ENCODE measurements at regions not wholly inside any gene's neighbourhood (a gene's known extent, or its start where the extent isn't known, plus 50 kb on each side); places are given as distances from the start of the nearest gene placed in this dataset.

DNA sequence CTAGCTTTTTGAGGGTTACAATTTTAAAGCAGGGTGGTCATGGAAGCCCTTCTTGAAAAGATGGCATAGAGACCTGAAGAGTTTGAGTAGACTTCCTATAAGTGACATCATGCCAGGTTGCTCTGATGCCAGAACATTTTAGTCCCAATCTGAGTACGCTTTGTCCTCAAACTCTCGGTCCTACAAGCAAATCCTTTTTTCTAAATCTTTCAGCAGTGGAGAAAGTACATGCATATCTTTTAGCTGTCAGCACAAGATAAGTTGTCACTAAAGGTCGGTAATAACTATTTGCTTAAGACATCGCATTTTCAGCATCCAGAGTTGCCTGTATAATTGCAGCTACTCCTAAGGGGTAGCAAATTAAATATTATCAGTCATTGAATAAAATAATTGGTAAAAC is 140.4 kb downstream of the ATP6V1G3 start (continued):
- TF ChIP-seq ZC3H11A (IDR thresholded peaks at IDR 0.05; ENCODE audit: low read depth, low read length) (no peak), NR2C1 (IDR thresholded peaks at IDR 0.05) (no peak), NR2C1 (tag; IDR thresholded peaks at IDR 0.05) (no peak)
- TF ChIP-seq, protein P1, sequence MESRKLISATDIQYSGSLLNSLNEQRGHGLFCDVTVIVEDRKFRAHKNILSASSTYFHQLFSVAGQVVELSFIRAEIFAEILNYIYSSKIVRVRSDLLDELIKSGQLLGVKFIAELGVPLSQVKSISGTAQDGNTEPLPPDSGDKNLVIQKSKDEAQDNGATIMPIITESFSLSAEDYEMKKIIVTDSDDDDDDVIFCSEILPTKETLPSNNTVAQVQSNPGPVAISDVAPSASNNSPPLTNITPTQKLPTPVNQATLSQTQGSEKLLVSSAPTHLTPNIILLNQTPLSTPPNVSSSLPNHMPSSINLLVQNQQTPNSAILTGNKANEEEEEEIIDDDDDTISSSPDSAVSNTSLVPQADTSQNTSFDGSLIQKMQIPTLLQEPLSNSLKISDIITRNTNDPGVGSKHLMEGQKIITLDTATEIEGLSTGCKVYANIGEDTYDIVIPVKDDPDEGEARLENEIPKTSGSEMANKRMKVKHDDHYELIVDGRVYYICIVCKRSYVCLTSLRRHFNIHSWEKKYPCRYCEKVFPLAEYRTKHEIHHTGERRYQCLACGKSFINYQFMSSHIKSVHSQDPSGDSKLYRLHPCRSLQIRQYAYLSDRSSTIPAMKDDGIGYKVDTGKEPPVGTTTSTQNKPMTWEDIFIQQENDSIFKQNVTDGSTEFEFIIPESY (CRISPR knock-in tag; IDR thresholded peaks at IDR 0.05) = no peak

DNA sequence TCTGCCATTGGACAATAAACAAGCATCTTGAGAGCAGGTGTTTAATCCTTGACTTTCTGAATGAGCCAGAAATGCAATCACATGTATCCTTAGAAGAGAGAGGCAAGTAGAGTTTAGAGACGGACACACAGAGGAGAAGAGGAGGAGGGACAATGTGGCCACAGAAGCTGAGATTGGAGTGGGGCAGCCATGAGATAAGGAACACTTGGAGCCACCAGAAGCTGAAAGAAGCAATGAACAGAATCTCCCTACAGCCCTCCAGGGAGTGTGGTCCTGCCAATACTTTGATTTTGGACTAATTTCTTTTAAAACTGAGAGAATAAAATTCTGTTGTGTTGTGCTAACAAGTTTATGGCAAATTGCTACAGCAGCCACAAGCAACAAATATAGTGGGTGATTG is 141.0 kb downstream of the ATP6V1G3 start:
- no peak for ATAC-seq

More for the DNA sequence above, 141.0 kb downstream of the ATP6V1G3 start:
- Histone ChIP-seq H3K36me3 (ENCODE audit: control insufficient read depth, insufficient read depth, low read length) (no peaks in the 10 kb centered on the region), H3K9me3 (replicated peaks; ENCODE audit: control insufficient read depth, insufficient read depth, low read depth, low read length) (no peaks in the 10 kb centered on the region), H2AFZ (ENCODE audit: low read depth, low read length) (no peak overlapping the region), H3K9me1 (ENCODE audit: control insufficient read depth, insufficient read depth, low read length) (no peaks in the 10 kb centered on the region), H3K4me3 (no peak overlapping the region), H3K4me2 (ENCODE audit: insufficient read depth, low read length) (no peak overlapping the region), H3K9ac (ENCODE audit: insufficient read depth in 1 of 2, low read depth in 2 of 2, low read length in 2 of 2) (no peak overlapping the region), H3K27ac (ENCODE audit: extremely low read depth, low read depth, low read length) (no peak overlapping the region), H3K4me1 (replicated peaks in 1 of 2; ENCODE audit: control insufficient read depth in 2 of 2, insufficient read depth in 2 of 2, low read length in 2 of 2) (no peaks in the 10 kb centered on the region), H3K27me3 (ENCODE audit: control insufficient read depth in 2 of 2, insufficient read depth in 2 of 2, low read length in 2 of 2) (no peaks in the 10 kb centered on the region), H3K79me2 (ENCODE audit: control insufficient read depth, insufficient read depth, low read length) (no peaks in the 10 kb centered on the region), H4K20me1 (replicated peaks; ENCODE audit: control insufficient read depth, insufficient read depth, low read length) (no peaks in the 10 kb centered on the region)
- DNase-seq (ENCODE audit: extremely low read depth in 1 of 4, low spot score in 3 of 4) = no peak
- in situ Hi-C loops (cut with MboI) = no loop called here
- intact Hi-C loops (cut with micrococcal nuclease) = no loop called here
- 10% methylated on average over 1 of the region's 1 CpG for WGBS (ENCODE audit: insufficient coverage, low coverage, missing lambda C conversion rate)
- BruUV-seq (replicated peaks) = no TSS peak
- CTCF ChIA-PET (ENCODE audit: low intra/inter-chr PET ratio) = no interaction called here
- POLR2A ChIA-PET = no interaction called here
- no peak for FAIRE-seq
- TF ChIP-seq SETDB1 (IDR thresholded peaks at IDR 0.05; ENCODE audit: low read length) (no peak), SLC30A9 (CRISPR knock-in tag; IDR thresholded peaks at IDR 0.05) (no peak)
